H9 (cell line): ENCODE measurements at regions not wholly inside any gene's neighbourhood (a gene's known extent, or its start where the extent isn't known, plus 50 kb on each side); places are given as distances from the start of the nearest gene placed in this dataset.

Experiments
- DNase-seq: peaks from one replicate; pipeline ENCODE4 v3.0.0-alpha.2; 2017
- H2AFZ ChIP-seq: one replicate; pipeline ENCODE4 v1.6.1; 2013; ENCODE audit warnings: mild to moderate bottlenecking, low read length, control low read depth, moderate library complexity
- H2AK5ac ChIP-seq: 2 replicates; pipeline ENCODE4 v1.6.1; 2013; ENCODE audit warnings: low read length, control low read depth, mixed read lengths; ENCODE audit not compliant: insufficient read length
- H2BK120ac ChIP-seq: one replicate; pipeline ENCODE4 v1.6.1; 2013; ENCODE audit warnings: low read depth, mild to moderate bottlenecking, low read length, control low read depth, inconsistent platforms; ENCODE audit not compliant: poor library complexity, severe bottlenecking
- H2BK12ac ChIP-seq: 2 replicates; pipeline ENCODE4 v1.6.1; 2013; ENCODE audit warnings: low read length, control low read depth, mixed read lengths, low read depth; ENCODE audit not compliant: insufficient read length
- H2BK15ac ChIP-seq: 2 replicates; pipeline ENCODE4 v1.6.1; 2013; ENCODE audit warnings: low read depth, low read length, control low read depth
- H2BK20ac ChIP-seq: one replicate; pipeline ENCODE4 v1.6.1; 2013; ENCODE audit warnings: low read depth, mild to moderate bottlenecking, low read length, control low read depth, inconsistent platforms; ENCODE audit not compliant: poor library complexity, severe bottlenecking
- H2BK5ac ChIP-seq: 2 replicates; pipeline ENCODE4 v1.6.1; 2013; ENCODE audit warnings: low read length, control low read depth, mixed read lengths; ENCODE audit not compliant: insufficient read length
- H3K14ac ChIP-seq: 2 replicates; pipeline ENCODE4 v1.6.1; 2013; ENCODE audit warnings: low read length, control low read depth; ENCODE audit not compliant: insufficient read depth
- H3K18ac ChIP-seq: 2 replicates; pipeline ENCODE4 v1.6.1; 2013; ENCODE audit warnings: low read depth, mild to moderate bottlenecking, mixed read lengths, low read length, control low read depth; ENCODE audit not compliant: insufficient read length
- H3K23ac ChIP-seq: 2 replicates; pipeline ENCODE4 v1.6.1; 2013; ENCODE audit warnings: low read length, control low read depth, mixed read lengths, low read depth; ENCODE audit not compliant: insufficient read length
- H3K23me2 ChIP-seq: 2 replicates; pipeline ENCODE4 v1.6.1; 2013; ENCODE audit warnings: low read depth, mild to moderate bottlenecking, mixed read lengths, low read length, control low read depth; ENCODE audit not compliant: insufficient read length, poor library complexity, severe bottlenecking
- H3K27ac ChIP-seq: 2 replicates; pipeline ENCODE4 v1.5.1; 2013; ENCODE audit warnings: low read length, control low read depth, mixed read lengths, low read depth; ENCODE audit not compliant: insufficient read length
- H3K27me3 ChIP-seq: 2 replicates; pipeline ENCODE4 v1.6.1; 2013; ENCODE audit warnings: low read length, control low read depth, inconsistent platforms; ENCODE audit not compliant: insufficient read depth
- H3K4ac ChIP-seq: 2 replicates; pipeline ENCODE4 v1.6.1; 2013; ENCODE audit warnings: low read depth, mild to moderate bottlenecking, control low read depth, inconsistent platforms, low read length, moderate library complexity
- H3K4me1 ChIP-seq: 2 replicates; pipeline ENCODE4 v1.6.1; 2013; ENCODE audit warnings: low read length, control low read depth, inconsistent platforms; ENCODE audit not compliant: insufficient read depth
- H3K4me2 ChIP-seq: 2 replicates; pipeline ENCODE4 v1.6.1; 2013; ENCODE audit warnings: low read length, control low read depth, mixed read lengths; ENCODE audit not compliant: insufficient read length, insufficient read depth
- H3K56ac ChIP-seq: 2 replicates; pipeline ENCODE4 v1.6.1; 2013; ENCODE audit warnings: low read depth, mild to moderate bottlenecking, mixed read lengths, low read length, control low read depth; ENCODE audit not compliant: insufficient read length
- H3K79me1 ChIP-seq: 2 replicates; pipeline ENCODE4 v1.6.1; 2013; ENCODE audit warnings: low read depth, mild to moderate bottlenecking, moderate library complexity, low read length, control low read depth, inconsistent platforms; ENCODE audit not compliant: insufficient read depth, poor library complexity, severe bottlenecking
- H3K79me2 ChIP-seq: 2 replicates; pipeline ENCODE4 v1.6.1; 2013; ENCODE audit warnings: low read length, control low read depth, inconsistent platforms; ENCODE audit not compliant: insufficient read depth
- H3K9ac ChIP-seq: 2 replicates; pipeline ENCODE4 v1.6.1; 2013; ENCODE audit warnings: low read length, control low read depth, mixed read lengths; ENCODE audit not compliant: insufficient read length; ENCODE audit errors: extremely low read depth
- H3K9me3 ChIP-seq: one replicate; pipeline ENCODE4 v1.6.1; 2013; ENCODE audit warnings: low read depth, low read length, inconsistent platforms; ENCODE audit not compliant: control insufficient read depth
- H3T11ph ChIP-seq: one replicate; pipeline ENCODE4 v1.6.1; 2013; ENCODE audit warnings: mild to moderate bottlenecking, low read length, control low read depth, inconsistent platforms
- H4K20me1 ChIP-seq: one replicate; pipeline ENCODE4 v1.6.1; 2013; ENCODE audit not compliant: control insufficient read depth, insufficient read length, insufficient read depth
- H4K5ac ChIP-seq: 2 replicates; pipeline ENCODE4 v1.6.1; 2013; ENCODE audit warnings: low read depth, mild to moderate bottlenecking, mixed read lengths, low read length, control low read depth; ENCODE audit not compliant: insufficient read length
- H4K8ac ChIP-seq: replicated peaks from 2 replicates; pipeline ENCODE4 v1.6.1; 2013; ENCODE audit warnings: low read length, control low read depth, mixed read lengths, low read depth; ENCODE audit not compliant: insufficient read length
- H4K91ac ChIP-seq: 2 replicates; pipeline ENCODE4 v1.6.1; 2013; ENCODE audit warnings: low read depth, mild to moderate bottlenecking, moderate library complexity, mixed read lengths, low read length, control low read depth; ENCODE audit not compliant: insufficient read length
- H3K27ac Mint-ChIP-seq, 3 experiments: 2 replicates in 2 of 3; 3 replicates in 1 of 3; pipeline ENCODE4 v1.8.0; 2020 to 2021; ENCODE audit warnings: mixed read lengths in 3 of 3, mild to moderate bottlenecking in 1 of 3, moderate library complexity in 1 of 3
- H3K27me3 Mint-ChIP-seq: 2 replicates; pipeline ENCODE4 v1.8.0; 2021; ENCODE audit warnings: low read depth, mild to moderate bottlenecking, moderate library complexity, mixed read lengths
- H3K36me3 Mint-ChIP-seq, 3 experiments: 2 replicates in 2 of 3; 3 replicates in 1 of 3; pipeline ENCODE4 v1.8.0; 2020 to 2021; ENCODE audit warnings: low read depth in 3 of 3, mixed read lengths in 3 of 3; ENCODE audit not compliant: insufficient read depth in 1 of 3
- H3K4me1 Mint-ChIP-seq, 2 experiments: 2 replicates each; pipeline ENCODE4 v1.8.0; 2020; ENCODE audit warnings: mixed read lengths in 2 of 2
- H3K4me3 Mint-ChIP-seq, 2 experiments: 2 replicates in 1 of 2; 3 replicates in 1 of 2; pipeline ENCODE4 v1.8.0; 2020 to 2021; ENCODE audit warnings: mild to moderate bottlenecking in 2 of 2, mixed read lengths in 2 of 2, moderate library complexity in 1 of 2
- H3K9me3 Mint-ChIP-seq, 2 experiments: 2 replicates in 1 of 2; 3 replicates in 1 of 2; pipeline ENCODE4 v1.8.0; 2020; ENCODE audit warnings: mild to moderate bottlenecking in 2 of 2, mixed read lengths in 2 of 2, moderate library complexity in 1 of 2
- CTCF ChIP-seq: fragments of 200-600 bp; sonication (generic); conservative IDR thresholded peaks from 3 replicates; pipeline ENCODE4 v1.8.0; 2021; ENCODE audit warnings: antibody characterized with exemption, mild to moderate bottlenecking
- WGBS: extraction: QIAGEN DNeasy Blood & Tissue Kit; methylation state at CpG from one replicate; pipeline ENCODE4 v1.1.7; 2013; ENCODE audit warnings: missing lambda C conversion rate, low lambda C conversion rate, mixed read lengths; ENCODE audit not compliant: insufficient read length; ENCODE audit errors: extremely low coverage; 5-methylcytosine and 5-hydroxymethylcytosine counted together

- no peak overlapping the region for H2BK20ac ChIP-seq
- no peak for TF ChIP-seq CTCF
- no peak overlapping the region for H2BK15ac ChIP-seq
- H3K23ac ChIP-seq = no peak overlapping the region
- H4K91ac ChIP-seq = no peak overlapping the region
- no peak overlapping the region for H3T11ph ChIP-seq
- no peak overlapping the region for H2BK5ac ChIP-seq
- H3K4me2 ChIP-seq = no peak overlapping the region
- Mint-ChIP-seq H3K27ac (no peak overlapping the region), H3K9me3 (peaks cover 0 to 2% of the 10 kb centered on the region in 2 experiments; a peak in 1 of 5 replicates), H3K4me3 (no peak overlapping the region), H3K36me3 (no peaks in the 10 kb centered on the region), H3K27me3 (no peaks in the 10 kb centered on the region), H3K4me1 (peaks cover 0 to 6% of the 10 kb centered on the region in 2 experiments; a peak in 1 of 4 replicates)
- no peaks in the 10 kb centered on the region for H3K79me2 ChIP-seq
- H4K8ac ChIP-seq = no peak overlapping the region
- H3K27ac ChIP-seq = no peak overlapping the region
- H2AK5ac ChIP-seq = no peak overlapping the region
- H3K4me1 ChIP-seq = peaks cover 4% of the 10 kb centered on the region; the same call in 1 of the 2 replicates
- H4K5ac ChIP-seq = no peak overlapping the region
- no CpG with 5 or more reads among the region's 2 CpGs for WGBS
- H2BK120ac ChIP-seq = no peak overlapping the region
- no peaks in the 10 kb centered on the region for H4K20me1 ChIP-seq
- H3K56ac ChIP-seq = no peak overlapping the region
- no peaks in the 10 kb centered on the region for H3K79me1 ChIP-seq
- H2BK12ac ChIP-seq = no peak overlapping the region
- H3K18ac ChIP-seq = no peak overlapping the region
- H3K9me3 ChIP-seq = no peaks in the 10 kb centered on the region
- H3K4ac ChIP-seq = no peak overlapping the region
- no peaks in the 10 kb centered on the region for H3K27me3 ChIP-seq
- no peak overlapping the region for H3K14ac ChIP-seq
- no peak overlapping the region for H2AFZ ChIP-seq
- H3K9ac ChIP-seq = no peak overlapping the region
- H3K23me2 ChIP-seq = no peaks in the 10 kb centered on the region
- DNase-seq = no peak
These were observed 279.3 kb upstream of the TCF21 start for GRCh38 chr6:133609415-133610226.
